ENCODE measurements at regions not wholly inside any gene's neighbourhood (a gene's known extent, or its start where the extent isn't known, plus 50 kb on each side); places are given as distances from the start of the nearest gene placed in this dataset.

GRCh38 chr15:60259469-60259868 is 138.3 kb downstream of the ANXA2 start:
- TF ChIP-seq EZH2 (IDR thresholded peaks at IDR 0.05; ENCODE audit: borderline replicate concordance) = no peak
- TF ChIP-seq, protein P1, sequence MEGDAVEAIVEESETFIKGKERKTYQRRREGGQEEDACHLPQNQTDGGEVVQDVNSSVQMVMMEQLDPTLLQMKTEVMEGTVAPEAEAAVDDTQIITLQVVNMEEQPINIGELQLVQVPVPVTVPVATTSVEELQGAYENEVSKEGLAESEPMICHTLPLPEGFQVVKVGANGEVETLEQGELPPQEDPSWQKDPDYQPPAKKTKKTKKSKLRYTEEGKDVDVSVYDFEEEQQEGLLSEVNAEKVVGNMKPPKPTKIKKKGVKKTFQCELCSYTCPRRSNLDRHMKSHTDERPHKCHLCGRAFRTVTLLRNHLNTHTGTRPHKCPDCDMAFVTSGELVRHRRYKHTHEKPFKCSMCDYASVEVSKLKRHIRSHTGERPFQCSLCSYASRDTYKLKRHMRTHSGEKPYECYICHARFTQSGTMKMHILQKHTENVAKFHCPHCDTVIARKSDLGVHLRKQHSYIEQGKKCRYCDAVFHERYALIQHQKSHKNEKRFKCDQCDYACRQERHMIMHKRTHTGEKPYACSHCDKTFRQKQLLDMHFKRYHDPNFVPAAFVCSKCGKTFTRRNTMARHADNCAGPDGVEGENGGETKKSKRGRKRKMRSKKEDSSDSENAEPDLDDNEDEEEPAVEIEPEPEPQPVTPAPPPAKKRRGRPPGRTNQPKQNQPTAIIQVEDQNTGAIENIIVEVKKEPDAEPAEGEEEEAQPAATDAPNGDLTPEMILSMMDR (IDR thresholded peaks at IDR 0.05; ENCODE audit: poor library complexity) = no peak

Measured in hepatocyte (in vitro differentiated cells).